ENCODE measurements at regions not wholly inside any gene's neighbourhood (a gene's known extent, or its start where the extent isn't known, plus 50 kb on each side); places are given as distances from the start of the nearest gene placed in this dataset.

DNA sequence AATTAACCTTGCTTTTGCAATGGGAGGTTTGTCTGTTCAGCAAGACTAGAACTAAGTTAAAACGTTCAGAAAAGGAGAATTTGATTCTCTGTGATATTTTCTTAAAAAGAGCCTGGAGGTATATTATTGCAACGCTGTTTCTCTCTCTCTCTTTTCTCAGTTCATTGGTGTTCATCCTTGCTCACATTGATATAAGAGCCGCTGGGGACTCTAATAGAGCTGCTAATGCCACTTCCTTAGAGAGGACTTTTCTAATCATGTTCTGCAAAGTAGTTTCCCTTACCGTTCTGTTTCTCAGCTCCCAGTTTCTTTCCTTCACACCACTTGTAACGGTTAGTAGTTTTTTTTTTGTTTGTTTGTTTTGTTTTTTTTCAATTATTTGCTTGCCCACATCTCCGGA is 203.8 kb downstream of the RWDD3 start:
- TF ChIP-seq CTCF (IDR thresholded peaks at IDR 0.05 in 4 of 5, conservative IDR thresholded peaks at IDR 0.05 in 1 of 5) (no peak), POLR2A (IDR thresholded peaks at IDR 0.05) (no peak)

Data from gastrocnemius medialis (tissue), 4 donors.